PC-3 (cell line): ENCODE measurements at regions not wholly inside any gene's neighbourhood (a gene's known extent, or its start where the extent isn't known, plus 50 kb on each side); places are given as distances from the start of the nearest gene placed in this dataset.

ENCODE experiments used
- ATAC-seq: fragments of 200-7000 bp; cut with Tn5 transposase; 2 replicates; pipeline ENCODE4 v1.9.1; 2020; ENCODE audit warnings: mild to moderate bottlenecking, moderate library complexity
- BruUV-seq: library from RNA; stranded (reverse); fragments of 400-500 nt; replicated peaks from 2 replicates; lab custom pipeline; 2021; lab: Mats Ljungman, UMichigan
- CTCF ChIA-PET: fragments of 300-600 bp; sonication (Branson Sonifier 250); formaldehyde crosslinking; loops from one replicate; lab custom pipeline; 2022; ENCODE audit warnings: antibody characterized with exemption; lab: Charles Lee
- POLR2A ChIA-PET: fragments of 300-600 bp; sonication (Branson Sonifier 250); formaldehyde crosslinking; loops from one replicate; lab custom pipeline; 2022; ENCODE audit warnings: antibody characterized with exemption; ENCODE audit not compliant: unreplicated experiment; lab: Charles Lee
- DNase-seq: peaks from one replicate; pipeline ENCODE4 v3.0.0-alpha.2; 2015
- H2AFZ ChIP-seq: fragments of 300-600 bp; sonication (generic); 2 replicates; pipeline ENCODE4 v1.6.0; 2016; ENCODE audit warnings: antibody characterized with exemption, low read length
- H3F3A ChIP-seq: fragments of 300-600 bp; sonication (generic); one replicate; pipeline ENCODE4 v1.6.0; 2017; ENCODE audit warnings: antibody characterized with exemption, low read length, control low read depth, mild to moderate bottlenecking; ENCODE audit not compliant: unreplicated experiment
- H3K27ac ChIP-seq: fragments of 300-600 bp; sonication (generic); 2 replicates; pipeline ENCODE4 v1.5.1; 2016; ENCODE audit warnings: mild to moderate bottlenecking, low read length
- H3K27me3 ChIP-seq: fragments of 300-600 bp; sonication (generic); 2 replicates; pipeline ENCODE4 v1.6.1; 2016; ENCODE audit warnings: low read length, mixed read lengths
- H3K36me3 ChIP-seq: fragments of 300-600 bp; sonication (generic); 2 replicates; pipeline ENCODE4 v1.6.1; 2016; ENCODE audit warnings: low read depth, mixed run types, low read length, mixed read lengths
- H3K4me1 ChIP-seq: fragments of 300-600 bp; sonication (generic); 2 replicates; pipeline ENCODE4 v1.5.1; 2016; ENCODE audit warnings: low read length; ENCODE audit not compliant: insufficient read depth
- H3K4me2 ChIP-seq: fragments of 300-600 bp; sonication (generic); 2 replicates; pipeline ENCODE4 v1.6.0; 2016; ENCODE audit warnings: low read length
- H3K4me3 ChIP-seq: fragments of 300-600 bp; sonication (generic); 2 replicates; pipeline ENCODE4 v1.5.1; 2016; ENCODE audit warnings: mild to moderate bottlenecking, low read length, mixed read lengths
- H3K79me2 ChIP-seq: fragments of 300-600 bp; sonication (generic); 2 replicates; pipeline ENCODE4 v1.6.1; 2017; ENCODE audit warnings: low read length, mixed read lengths
- H3K9ac ChIP-seq: fragments of 300-600 bp; sonication (generic); 2 replicates; pipeline ENCODE4 v1.6.0; 2016; ENCODE audit warnings: mild to moderate bottlenecking, low read length
- H3K9me2 ChIP-seq: fragments of 300-600 bp; sonication (generic); replicated peaks from 2 replicates; pipeline ENCODE4 v1.6.1; 2016; ENCODE audit warnings: mixed run types, low read length, mixed read lengths
- H3K9me3 ChIP-seq: fragments of 300-600 bp; sonication (generic); 2 replicates; pipeline ENCODE4 v1.6.1; 2016; ENCODE audit warnings: low read length, mixed read lengths
- H4K20me1 ChIP-seq: fragments of 300-600 bp; sonication (generic); 2 replicates; pipeline ENCODE4 v1.6.1; 2016; ENCODE audit warnings: low read length, mixed read lengths
- EZH2 ChIP-seq: fragments of 300-600 bp; sonication (generic); IDR thresholded peaks from one replicate; pipeline ENCODE4 v1.6.1; 2017; ENCODE audit warnings: antibody characterized with exemption, mild to moderate bottlenecking, low read length; ENCODE audit not compliant: unreplicated experiment
- EZH2phosphoT487 ChIP-seq: fragments of 300-600 bp; sonication (generic); IDR thresholded peaks from 2 replicates; pipeline ENCODE4 v1.6.1; 2018; ENCODE audit warnings: mild to moderate bottlenecking, antibody characterized with exemption, low read length, borderline replicate concordance
- intact Hi-C: fragments of 100-400 bp; cut with micrococcal nuclease; formaldehyde crosslinking; loops from 2 replicates; pipeline ENCODE4 v1.9.0; 2023
- TF ChIP-seq, protein P1 (sequence below): fragments of 300-600 bp; sonication (generic); conservative IDR thresholded peaks from 2 replicates; pipeline ENCODE4 v1.5.1; 2017; ENCODE audit warnings: antibody characterized with exemption, low read depth, mild to moderate bottlenecking, low read length

DNA sequence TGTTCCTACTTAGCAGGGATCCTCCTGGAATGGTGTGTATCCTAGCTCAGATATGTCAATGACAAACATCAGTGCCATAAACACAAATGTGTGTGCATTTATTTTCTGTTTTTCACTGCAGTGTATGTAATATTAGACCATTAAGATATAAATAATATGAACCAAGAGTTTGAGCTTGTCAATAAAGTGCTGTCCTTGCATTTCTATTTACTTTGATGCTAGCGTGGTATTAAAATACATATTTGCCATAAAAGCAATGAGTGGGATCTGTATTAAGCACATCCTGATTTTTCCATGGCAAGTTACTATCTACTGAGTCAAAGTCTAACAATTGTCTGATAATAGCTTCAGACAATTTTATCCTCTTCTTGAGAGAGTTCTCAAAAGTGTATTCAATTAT, 157.6 kb downstream of the DIRAS2 start:
- H3K79me2 ChIP-seq, result no peaks in the 10 kb centered on the region
- H3K9me2 ChIP-seq, result no peaks in the 10 kb centered on the region
- H3K36me3 ChIP-seq, result no peaks in the 10 kb centered on the region
- ATAC-seq (no peak), DNase-seq (no peak)
- H3K4me1 ChIP-seq, result no peaks in the 10 kb centered on the region
- intact Hi-C loops, result no loop called here
- ChIA-PET CTCF (no interaction called here), POLR2A (no interaction called here)
- no peaks in the 10 kb centered on the region for H4K20me1 ChIP-seq
- no peak overlapping the region for H3K4me2 ChIP-seq
- H3K4me3 ChIP-seq, result no peak overlapping the region
- BruUV-seq, result no TSS peak
- no peak overlapping the region for H3K9ac ChIP-seq
- TF ChIP-seq EZH2 (no peak), EZH2phosphoT487 (no peak)
- TF ChIP-seq, protein P1, sequence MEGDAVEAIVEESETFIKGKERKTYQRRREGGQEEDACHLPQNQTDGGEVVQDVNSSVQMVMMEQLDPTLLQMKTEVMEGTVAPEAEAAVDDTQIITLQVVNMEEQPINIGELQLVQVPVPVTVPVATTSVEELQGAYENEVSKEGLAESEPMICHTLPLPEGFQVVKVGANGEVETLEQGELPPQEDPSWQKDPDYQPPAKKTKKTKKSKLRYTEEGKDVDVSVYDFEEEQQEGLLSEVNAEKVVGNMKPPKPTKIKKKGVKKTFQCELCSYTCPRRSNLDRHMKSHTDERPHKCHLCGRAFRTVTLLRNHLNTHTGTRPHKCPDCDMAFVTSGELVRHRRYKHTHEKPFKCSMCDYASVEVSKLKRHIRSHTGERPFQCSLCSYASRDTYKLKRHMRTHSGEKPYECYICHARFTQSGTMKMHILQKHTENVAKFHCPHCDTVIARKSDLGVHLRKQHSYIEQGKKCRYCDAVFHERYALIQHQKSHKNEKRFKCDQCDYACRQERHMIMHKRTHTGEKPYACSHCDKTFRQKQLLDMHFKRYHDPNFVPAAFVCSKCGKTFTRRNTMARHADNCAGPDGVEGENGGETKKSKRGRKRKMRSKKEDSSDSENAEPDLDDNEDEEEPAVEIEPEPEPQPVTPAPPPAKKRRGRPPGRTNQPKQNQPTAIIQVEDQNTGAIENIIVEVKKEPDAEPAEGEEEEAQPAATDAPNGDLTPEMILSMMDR, result no peak
- H3K27me3 ChIP-seq, result no peaks in the 10 kb centered on the region
- no peaks in the 10 kb centered on the region for H3F3A ChIP-seq
- H3K27ac ChIP-seq, result no peak overlapping the region
- no peaks in the 10 kb centered on the region for H3K9me3 ChIP-seq
- no peak overlapping the region for H2AFZ ChIP-seq

DNA sequence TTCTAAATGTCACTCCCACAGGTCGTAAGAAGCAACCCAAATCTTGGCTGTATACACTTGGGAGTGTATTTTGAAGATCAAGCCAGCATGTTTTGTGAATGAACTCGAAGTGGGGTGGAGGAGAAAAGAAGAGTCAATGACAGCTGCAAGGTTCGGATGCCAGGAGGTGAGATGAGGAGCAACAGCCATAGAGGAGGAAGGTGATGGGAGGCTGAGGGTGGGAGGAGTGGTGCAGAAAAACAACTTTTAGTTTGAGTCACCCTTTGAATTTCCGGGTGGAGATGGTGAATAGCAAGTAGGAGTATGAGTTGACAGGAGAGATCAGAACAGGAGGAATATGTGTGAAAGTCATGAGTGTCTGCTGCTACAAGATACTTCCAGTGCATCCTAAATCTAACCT, 153.6 kb downstream of the DIRAS2 start:
- H3K36me3 ChIP-seq, result no peaks in the 10 kb centered on the region
- POLR2A ChIA-PET, result no interaction called here
- CTCF ChIA-PET, result no interaction called here

DNA sequence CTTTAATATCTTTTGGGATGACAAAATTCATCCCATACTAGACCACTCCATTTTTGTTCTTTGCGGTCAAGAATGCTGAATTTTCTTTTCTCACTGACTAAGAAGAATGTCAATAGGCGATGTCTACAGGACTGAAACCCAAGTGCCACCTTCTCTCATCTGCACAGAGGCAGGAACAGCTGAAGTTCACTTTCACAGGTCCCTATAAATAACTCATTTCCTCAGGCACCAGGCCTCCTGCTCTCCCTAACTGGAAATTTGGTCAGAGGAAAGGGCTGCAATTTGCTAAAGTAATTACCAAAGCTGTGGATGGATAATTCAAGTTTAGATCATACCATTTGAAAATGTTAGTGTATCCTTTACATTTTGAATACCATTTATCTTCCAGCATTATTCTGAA, 142.9 kb downstream of the DIRAS2 start:
- no peaks in the 10 kb centered on the region for H3K9me3 ChIP-seq
- H2AFZ ChIP-seq, result no peak overlapping the region
- no peak for DNase-seq
- no peaks in the 10 kb centered on the region for H3K36me3 ChIP-seq
- no peak for ATAC-seq
- H3K27ac ChIP-seq, result no peak overlapping the region
- TF ChIP-seq EZH2phosphoT487 (no peak), EZH2 (no peak)
- TF ChIP-seq, protein P1, result no peak
- CTCF ChIA-PET, result no interaction called here
- H3K4me2 ChIP-seq, result no peak overlapping the region
- H3K4me3 ChIP-seq, result no peak overlapping the region
- H3K4me1 ChIP-seq, result no peaks in the 10 kb centered on the region
- H3F3A ChIP-seq, result no peaks in the 10 kb centered on the region
- no peaks in the 10 kb centered on the region for H3K9me2 ChIP-seq
- no peaks in the 10 kb centered on the region for H3K79me2 ChIP-seq
- no peaks in the 10 kb centered on the region for H4K20me1 ChIP-seq
- POLR2A ChIA-PET, result no interaction called here
- no TSS peak for BruUV-seq
- H3K9ac ChIP-seq, result no peak overlapping the region
- no peaks in the 10 kb centered on the region for H3K27me3 ChIP-seq
- intact Hi-C loops, result no loop called here

More for the DNA sequence above, 153.6 kb downstream of the DIRAS2 start:
- Histone ChIP-seq H3K4me1 (no peaks in the 10 kb centered on the region), H3K79me2 (no peaks in the 10 kb centered on the region), H3K27me3 (no peaks in the 10 kb centered on the region), H3K9me3 (no peaks in the 10 kb centered on the region), H3K4me2 (no peak overlapping the region), H3K4me3 (no peak overlapping the region), H3K27ac (no peak overlapping the region), H4K20me1 (no peaks in the 10 kb centered on the region), H2AFZ (no peak overlapping the region), H3K9ac (no peak overlapping the region), H3K9me2 (no peaks in the 10 kb centered on the region), H3F3A (no peaks in the 10 kb centered on the region)
- ATAC-seq (no peak), DNase-seq (no peak)
- TF ChIP-seq EZH2phosphoT487, result no peak
- TF ChIP-seq, protein P1, result no peak
- no peak for TF ChIP-seq EZH2
- intact Hi-C loops, result no loop called here
- BruUV-seq, result no TSS peak
